HUES48 (cell line): ENCODE measurements at regions not wholly inside any gene's neighbourhood (a gene's known extent, or its start where the extent isn't known, plus 50 kb on each side); places are given as distances from the start of the nearest gene placed in this dataset.
"Not testable (repeated sequence)": the region's sequence is repeated elsewhere in the genome, so short reads cannot be mapped to it uniquely, and the experiment has no call there.

ENCODE experiments used
- H3K27ac ChIP-seq: one replicate; pipeline ENCODE4 v1.7.0; 2013; ENCODE audit warnings: low read depth, low read length, inconsistent platforms
- H3K27me3 ChIP-seq: 2 replicates; pipeline ENCODE4 v1.6.1; 2013; ENCODE audit warnings: mild to moderate bottlenecking, low read length; ENCODE audit not compliant: control insufficient read depth, insufficient read depth
- H3K36me3 ChIP-seq: 2 replicates; pipeline ENCODE4 v1.6.1; 2013; ENCODE audit warnings: low read length; ENCODE audit not compliant: control insufficient read depth, insufficient read depth
- H3K4me1 ChIP-seq: 2 replicates; pipeline ENCODE4 v1.6.1; 2013; ENCODE audit warnings: mild to moderate bottlenecking, low read length; ENCODE audit not compliant: control insufficient read depth, insufficient read depth
- H3K4me3 ChIP-seq: 2 replicates; pipeline ENCODE4 v1.5.1; 2013; ENCODE audit warnings: mild to moderate bottlenecking, low read depth, low read length
- H3K9ac ChIP-seq: 2 replicates; pipeline ENCODE4 v1.6.1; 2013; ENCODE audit warnings: mild to moderate bottlenecking, low read depth, low read length, moderate library complexity
- H3K9me3 ChIP-seq: 2 replicates; pipeline ENCODE4 v1.6.1; 2013; ENCODE audit warnings: low read length; ENCODE audit not compliant: control insufficient read depth, insufficient read depth

DNA sequence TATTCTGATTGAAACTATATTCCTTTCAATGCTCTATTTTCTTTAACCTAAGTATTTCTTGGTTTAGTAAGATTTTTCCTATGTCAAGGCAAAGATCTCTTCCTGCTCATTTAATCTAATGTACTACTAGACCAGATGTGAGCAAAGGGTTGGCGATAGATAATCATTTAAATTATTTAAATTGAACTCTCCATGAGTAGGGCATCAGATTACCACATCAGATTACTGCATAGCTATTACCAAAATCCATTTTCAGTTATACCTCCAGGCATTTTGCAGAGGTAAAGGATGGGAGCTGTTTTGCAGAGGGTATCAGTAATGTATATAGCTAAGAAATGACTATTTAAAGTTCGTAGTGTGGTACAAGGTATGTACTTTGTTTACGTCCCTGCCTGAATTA, 607.9 kb downstream of the PTPRC start:
- no peaks in the 10 kb centered on the region for H3K9me3 ChIP-seq
- no peak overlapping the region for H3K4me3 ChIP-seq
- H3K36me3 ChIP-seq: no peaks in the 10 kb centered on the region
- no peaks in the 10 kb centered on the region for H3K4me1 ChIP-seq
- H3K27me3 ChIP-seq: no peaks in the 10 kb centered on the region
- no peak overlapping the region for H3K27ac ChIP-seq
- no peak overlapping the region for H3K9ac ChIP-seq

DNA sequence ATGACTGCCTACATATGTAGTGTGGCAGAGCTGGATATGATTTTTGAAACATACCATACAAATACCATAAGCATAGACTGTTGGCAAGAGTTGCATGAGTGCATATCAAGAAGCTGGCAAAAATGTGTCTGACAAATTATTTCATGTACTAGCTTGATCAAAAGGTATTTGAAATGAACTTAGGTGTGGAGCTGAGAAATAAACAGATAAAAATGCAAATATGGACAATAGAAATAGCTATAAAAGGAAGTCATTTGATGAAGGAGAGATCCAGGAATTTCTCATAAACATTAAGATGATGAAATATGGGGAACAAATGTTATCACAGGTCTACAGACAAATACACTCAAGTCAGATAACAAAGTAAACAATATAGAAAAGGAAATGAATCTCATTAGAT, 609.1 kb downstream of the PTPRC start:
- H3K27me3 ChIP-seq: no peaks in the 10 kb centered on the region
- H3K4me3 ChIP-seq: no peak overlapping the region
- H3K36me3 ChIP-seq: no peaks in the 10 kb centered on the region
- H3K9me3 ChIP-seq: no peaks in the 10 kb centered on the region
- no peak overlapping the region for H3K9ac ChIP-seq
- H3K4me1 ChIP-seq: no peaks in the 10 kb centered on the region
- no peak overlapping the region for H3K27ac ChIP-seq

DNA sequence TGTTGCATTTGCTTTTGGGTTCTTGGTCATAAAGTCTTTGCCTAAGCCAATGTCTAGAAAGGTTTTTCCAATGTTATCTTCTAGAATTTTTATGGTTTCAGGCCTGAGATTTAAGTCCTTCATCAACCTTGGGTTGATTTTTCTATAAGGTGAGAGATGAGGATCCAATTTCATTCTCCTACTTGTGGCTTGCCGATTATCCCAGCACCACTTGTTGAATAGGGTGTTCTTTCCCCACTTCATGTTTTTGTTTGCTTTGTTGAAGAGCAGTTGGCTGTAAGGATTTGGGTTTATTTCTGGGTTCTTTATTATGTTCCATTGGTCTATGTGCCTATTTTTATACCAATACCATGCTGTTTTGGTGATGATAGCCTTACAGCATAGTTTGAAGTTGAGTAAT, 615.2 kb downstream of the PTPRC start:
- H3K27ac ChIP-seq, H3K9me3 ChIP-seq, H3K36me3 ChIP-seq, H3K9ac ChIP-seq, H3K4me1 ChIP-seq, H3K4me3 ChIP-seq, H3K27me3 ChIP-seq: not testable (repeated sequence)

DNA sequence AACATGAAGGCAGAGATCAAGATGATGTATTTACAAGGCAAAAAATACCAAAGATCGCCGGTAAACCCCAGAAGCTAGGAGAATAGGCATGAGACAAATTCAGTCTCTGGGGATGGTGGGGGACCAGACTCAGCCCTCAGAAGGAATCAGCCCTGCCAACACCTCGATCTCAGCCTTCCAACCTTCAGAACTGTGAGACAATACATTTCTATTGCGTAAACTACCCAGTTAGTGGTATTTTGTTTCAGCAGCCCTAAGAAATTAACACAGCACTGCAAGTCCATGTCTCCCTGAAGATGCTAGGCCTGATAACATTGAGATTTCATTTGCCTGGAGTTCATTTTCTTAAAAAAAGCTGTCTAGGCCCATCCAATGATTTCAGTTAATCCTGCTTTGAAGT, 622.5 kb downstream of the PTPRC start:
- H3K9ac ChIP-seq: no peak overlapping the region
- no peaks in the 10 kb centered on the region for H3K27me3 ChIP-seq
- H3K27ac ChIP-seq: no peak overlapping the region
- no peaks in the 10 kb centered on the region for H3K36me3 ChIP-seq
- H3K4me3 ChIP-seq: no peak overlapping the region
- no peaks in the 10 kb centered on the region for H3K9me3 ChIP-seq
- no peaks in the 10 kb centered on the region for H3K4me1 ChIP-seq

DNA sequence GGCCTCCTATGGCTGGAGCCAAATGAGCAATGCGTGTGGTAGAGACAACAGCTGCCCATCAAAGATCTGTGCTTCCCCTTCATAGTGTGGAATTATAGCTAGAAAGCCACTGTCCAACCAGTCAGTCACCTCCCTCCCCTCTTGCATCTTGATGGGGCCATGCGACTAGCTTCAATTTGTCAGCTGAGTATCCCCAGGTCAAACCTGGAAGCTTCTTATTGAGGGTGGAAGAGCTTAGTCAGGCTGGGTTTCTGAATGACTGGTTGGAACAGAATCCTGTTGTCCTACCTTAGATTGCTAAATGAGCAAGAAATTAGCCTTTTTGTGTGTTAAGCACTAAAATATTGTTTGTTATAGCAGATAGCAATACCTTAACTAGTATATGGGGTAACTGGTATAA, 625.4 kb downstream of the PTPRC start:
- Histone ChIP-seq H3K36me3 (no peaks in the 10 kb centered on the region), H3K9me3 (no peaks in the 10 kb centered on the region), H3K4me1 (no peaks in the 10 kb centered on the region), H3K27ac (no peak overlapping the region), H3K9ac (no peak overlapping the region), H3K27me3 (no peaks in the 10 kb centered on the region), H3K4me3 (no peak overlapping the region)

DNA sequence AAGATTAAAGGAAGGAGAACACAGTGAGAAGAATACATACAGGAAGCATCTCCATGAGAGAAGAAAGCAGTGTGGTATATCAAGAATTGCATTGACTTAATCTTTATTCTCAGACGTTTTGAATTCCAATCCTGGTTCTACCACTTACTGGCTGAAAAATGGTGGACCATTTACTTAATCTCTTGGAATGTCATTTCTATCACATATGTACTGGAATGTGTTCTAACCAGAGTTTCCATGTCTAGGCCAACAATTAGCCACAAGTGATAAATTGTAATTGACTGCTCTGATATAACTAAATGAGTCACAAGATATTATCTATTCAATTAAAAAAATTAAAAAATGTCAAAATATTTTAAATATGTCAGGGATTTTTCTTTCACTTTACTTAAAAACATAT, 626.1 kb downstream of the PTPRC start:
- H3K4me3 ChIP-seq: no peak overlapping the region

DNA sequence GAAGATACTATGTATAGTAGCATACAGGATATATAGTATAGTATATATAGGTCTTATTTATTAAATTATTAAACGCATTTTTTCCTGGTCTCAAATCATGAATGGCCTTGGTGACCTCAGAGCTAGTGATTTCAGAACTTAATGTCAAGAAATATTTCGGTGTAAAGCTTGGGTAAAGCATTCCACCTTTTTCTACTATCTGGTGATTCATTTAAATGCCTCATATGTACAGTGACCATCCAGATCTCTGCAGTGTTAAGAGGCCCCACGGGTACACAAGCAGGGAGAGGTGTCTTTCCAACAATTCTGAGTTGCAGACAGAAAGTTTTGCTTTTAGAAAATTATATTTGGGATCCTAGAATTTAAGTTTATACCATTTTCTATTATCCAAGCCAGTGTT, 626.5 kb downstream of the PTPRC start:
- Histone ChIP-seq H3K27ac (no peak overlapping the region), H3K36me3 (no peaks in the 10 kb centered on the region), H3K9ac (no peak overlapping the region), H3K4me3 (no peak overlapping the region), H3K9me3 (no peaks in the 10 kb centered on the region), H3K27me3 (no peaks in the 10 kb centered on the region), H3K4me1 (no peaks in the 10 kb centered on the region)

More for the DNA sequence above, 626.1 kb downstream of the PTPRC start:
- Histone ChIP-seq H3K27me3 (no peaks in the 10 kb centered on the region), H3K36me3 (no peaks in the 10 kb centered on the region), H3K9ac (no peak overlapping the region), H3K27ac (no peak overlapping the region), H3K9me3 (no peaks in the 10 kb centered on the region), H3K4me1 (no peaks in the 10 kb centered on the region)

DNA sequence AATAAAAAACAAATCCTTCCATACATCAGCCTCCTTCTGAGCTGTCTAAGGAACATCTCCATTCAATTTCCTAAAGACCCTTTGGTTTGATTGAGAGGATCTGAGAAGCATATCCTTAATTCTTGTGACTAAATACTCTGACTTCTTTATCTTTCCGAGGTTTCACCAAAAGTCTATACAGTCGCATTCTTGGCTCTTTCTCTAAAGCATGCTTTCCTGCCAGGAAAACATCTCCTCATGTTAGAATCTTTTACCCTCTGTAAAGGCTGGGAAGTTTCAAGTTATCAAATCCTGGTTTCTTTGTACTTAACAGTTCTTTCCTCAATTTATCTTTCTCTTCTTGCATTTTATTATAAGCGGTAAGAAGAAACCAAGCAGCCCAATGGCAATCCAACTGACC, 630.4 kb downstream of the PTPRC start:
- Histone ChIP-seq H3K36me3 (no peaks in the 10 kb centered on the region), H3K4me3 (no peak overlapping the region), H3K9me3 (no peaks in the 10 kb centered on the region)

DNA sequence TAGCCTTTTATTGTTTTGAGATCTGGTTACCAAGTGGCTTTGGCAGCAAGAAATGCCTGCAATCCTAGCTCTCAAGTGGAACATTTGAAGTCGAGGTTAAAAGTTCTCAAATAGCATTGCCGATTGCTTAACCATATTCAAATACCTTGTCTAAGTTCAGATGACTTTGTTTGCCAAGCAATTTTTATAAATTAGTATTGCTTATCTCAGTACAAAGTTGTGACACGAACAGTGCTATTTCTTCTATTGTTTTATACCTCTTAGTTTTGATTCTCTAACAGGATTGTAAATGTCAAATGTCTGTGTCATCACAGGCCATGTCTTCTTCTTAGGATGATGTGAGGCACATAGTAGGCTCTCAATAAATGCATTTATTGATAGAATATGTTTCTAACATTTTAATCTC, 633.3 kb downstream of the PTPRC start:
- Histone ChIP-seq H3K27me3 (no peaks in the 10 kb centered on the region), H3K27ac (peak overlapping the region; percentile 33), H3K4me1 (peaks cover 13% of the 10 kb centered on the region)

More for the DNA sequence above, 630.4 kb downstream of the PTPRC start:
- peaks cover 11% of the 10 kb centered on the region for H3K4me1 ChIP-seq
- no peaks in the 10 kb centered on the region for H3K27me3 ChIP-seq
- no peak overlapping the region for H3K9ac ChIP-seq
- no peak overlapping the region for H3K27ac ChIP-seq

DNA sequence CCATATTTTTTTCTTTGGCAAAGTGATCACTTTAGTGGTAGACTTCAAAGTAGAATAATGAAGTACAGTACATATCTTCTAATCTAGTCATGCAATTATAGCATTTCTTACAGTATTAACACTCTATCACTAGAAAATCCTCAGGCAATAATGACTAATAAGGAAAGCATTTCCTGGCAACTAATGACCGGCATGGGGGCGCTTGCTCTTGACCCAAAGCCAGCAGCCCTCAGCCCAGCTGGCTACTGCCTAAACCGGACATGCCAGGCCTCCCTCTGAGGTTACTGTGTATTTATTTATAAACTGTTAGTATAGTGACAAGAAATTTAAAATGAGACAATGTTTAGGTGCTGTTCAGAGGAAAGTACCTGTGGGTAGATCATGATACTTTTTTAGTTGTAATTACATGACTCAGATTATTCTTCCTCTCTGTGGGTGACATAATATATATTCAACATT, 633.8 kb downstream of the PTPRC start:
- no peak overlapping the region for H3K9ac ChIP-seq
- no peak overlapping the region for H3K4me3 ChIP-seq

More for the DNA sequence above, 633.3 kb downstream of the PTPRC start:
- Histone ChIP-seq H3K36me3 (no peaks in the 10 kb centered on the region), H3K9me3 (no peaks in the 10 kb centered on the region), H3K9ac (no peak overlapping the region), H3K4me3 (no peak overlapping the region)

DNA sequence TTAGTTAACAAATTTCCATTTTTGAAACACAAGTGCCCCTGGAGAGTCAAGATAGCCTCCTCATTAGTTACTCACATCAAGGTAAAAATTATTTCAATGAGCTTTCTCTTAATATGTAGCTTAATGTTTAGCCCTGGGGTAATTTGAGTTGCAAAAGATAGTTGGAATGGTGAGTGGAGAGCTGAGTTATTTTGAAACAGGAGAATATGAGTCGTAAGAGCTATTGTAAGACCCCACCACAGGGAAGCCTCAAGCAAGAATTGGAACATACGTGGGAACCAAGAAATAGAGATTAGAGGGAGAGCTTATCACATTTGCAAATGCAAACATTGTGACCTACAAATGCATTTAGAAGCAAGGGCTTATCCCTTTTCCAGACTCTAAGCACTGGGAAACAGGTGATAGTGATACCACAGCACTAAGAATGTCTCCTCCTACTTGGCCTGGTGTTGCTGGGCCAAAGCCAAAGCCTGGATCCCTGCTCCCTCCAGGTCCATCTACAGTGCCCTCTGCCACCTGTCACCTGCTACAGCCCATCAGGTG, 635.1 kb downstream of the PTPRC start:
- Histone ChIP-seq H3K9me3 (no peaks in the 10 kb centered on the region), H3K4me1 (peaks cover 13% of the 10 kb centered on the region)

More for the DNA sequence above, 633.8 kb downstream of the PTPRC start:
- H3K27me3 ChIP-seq: no peaks in the 10 kb centered on the region
- H3K4me1 ChIP-seq: peaks cover 13% of the 10 kb centered on the region
- no peaks in the 10 kb centered on the region for H3K9me3 ChIP-seq
- H3K36me3 ChIP-seq: no peaks in the 10 kb centered on the region
- H3K27ac ChIP-seq: peak overlapping the region; percentile 65

More for the DNA sequence above, 635.1 kb downstream of the PTPRC start:
- Histone ChIP-seq H3K4me3 (no peak overlapping the region), H3K27me3 (no peaks in the 10 kb centered on the region), H3K9ac (no peak overlapping the region), H3K36me3 (no peaks in the 10 kb centered on the region), H3K27ac (peak overlapping the region; percentile 80)
